Colonic mucosa (tissue), 4 donors: ENCODE measurements at regions not wholly inside any gene's neighbourhood (a gene's known extent, or its start where the extent isn't known, plus 50 kb on each side); places are given as distances from the start of the nearest gene placed in this dataset.

Source experiments
- DNase-seq: peaks from one replicate; pipeline ENCODE4 v3.0.0-alpha.2; 2020
- H3K27ac ChIP-seq: fragments of 200-600 bp; one replicate; pipeline ENCODE4 v1.8.0; 2021
- H3K27me3 ChIP-seq: fragments of 200-600 bp; one replicate; pipeline ENCODE4 v1.8.0; 2021
- H3K36me3 ChIP-seq: fragments of 200-600 bp; one replicate; pipeline ENCODE4 v1.8.0; 2021
- H3K4me1 ChIP-seq: fragments of 200-600 bp; one replicate; pipeline ENCODE4 v1.8.0; 2021; ENCODE audit warnings: mild to moderate bottlenecking
- H3K4me3 ChIP-seq: fragments of 200-600 bp; one replicate; pipeline ENCODE4 v1.8.0; 2021
- H3K9ac ChIP-seq, 2 donors: one replicate each; pipeline ENCODE4 v1.7.0; 2013; ENCODE audit warnings: control low read depth in 2 of 2, low read depth in 2 of 2, low read length in 2 of 2
- H3K9me3 ChIP-seq: fragments of 200-600 bp; one replicate; pipeline ENCODE4 v1.8.0; 2021
- intact Hi-C: fragments of 100-400 bp; cut with DNase I; formaldehyde crosslinking; loops from one replicate; pipeline ENCODE4 v1.14.1; 2022
- TF ChIP-seq, protein P1 (sequence below): fragments of 200-600 bp; IDR thresholded peaks from one replicate; pipeline ENCODE4 v1.8.0; 2022; ENCODE audit warnings: antibody characterized with exemption, mild to moderate bottlenecking
- donor health status: healthy.
- donor health status: DM: no; HTN: no; CAD: no.
- donor health status: DM: no; HTN: no; CAD: no.

DNA sequence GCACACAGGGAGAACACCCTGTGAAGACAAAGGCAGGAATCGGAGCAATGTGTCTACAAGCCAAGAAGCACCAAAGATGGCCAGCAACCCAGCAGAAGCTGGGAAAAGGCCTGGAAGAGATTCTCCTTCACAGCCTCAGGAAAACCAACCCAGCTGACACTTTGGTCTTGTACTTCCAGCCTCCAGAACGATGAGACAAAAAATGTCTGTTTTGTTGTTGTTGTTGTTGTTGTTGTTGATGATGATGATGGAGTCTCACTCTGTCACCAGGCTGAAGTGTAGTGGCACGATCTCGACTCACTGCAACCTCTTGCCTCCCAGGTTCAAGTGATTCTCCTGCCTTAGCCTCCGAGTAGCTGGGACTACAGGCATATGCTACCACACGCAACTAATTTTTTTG, 157.3 kb downstream of the ETS2 start:
- Histone ChIP-seq H3K4me1 (peaks cover 10% of the 10 kb centered on the region), H3K36me3 (no peaks in the 10 kb centered on the region), H3K9ac (no peak overlapping the region), H3K4me3 (no peak overlapping the region), H3K9me3 (no peaks in the 10 kb centered on the region), H3K27me3 (no peaks in the 10 kb centered on the region), H3K27ac (no peak overlapping the region)
- no peak for DNase-seq
- intact Hi-C loops = no loop called here
- TF ChIP-seq, protein P1, sequence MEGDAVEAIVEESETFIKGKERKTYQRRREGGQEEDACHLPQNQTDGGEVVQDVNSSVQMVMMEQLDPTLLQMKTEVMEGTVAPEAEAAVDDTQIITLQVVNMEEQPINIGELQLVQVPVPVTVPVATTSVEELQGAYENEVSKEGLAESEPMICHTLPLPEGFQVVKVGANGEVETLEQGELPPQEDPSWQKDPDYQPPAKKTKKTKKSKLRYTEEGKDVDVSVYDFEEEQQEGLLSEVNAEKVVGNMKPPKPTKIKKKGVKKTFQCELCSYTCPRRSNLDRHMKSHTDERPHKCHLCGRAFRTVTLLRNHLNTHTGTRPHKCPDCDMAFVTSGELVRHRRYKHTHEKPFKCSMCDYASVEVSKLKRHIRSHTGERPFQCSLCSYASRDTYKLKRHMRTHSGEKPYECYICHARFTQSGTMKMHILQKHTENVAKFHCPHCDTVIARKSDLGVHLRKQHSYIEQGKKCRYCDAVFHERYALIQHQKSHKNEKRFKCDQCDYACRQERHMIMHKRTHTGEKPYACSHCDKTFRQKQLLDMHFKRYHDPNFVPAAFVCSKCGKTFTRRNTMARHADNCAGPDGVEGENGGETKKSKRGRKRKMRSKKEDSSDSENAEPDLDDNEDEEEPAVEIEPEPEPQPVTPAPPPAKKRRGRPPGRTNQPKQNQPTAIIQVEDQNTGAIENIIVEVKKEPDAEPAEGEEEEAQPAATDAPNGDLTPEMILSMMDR = no peak

DNA sequence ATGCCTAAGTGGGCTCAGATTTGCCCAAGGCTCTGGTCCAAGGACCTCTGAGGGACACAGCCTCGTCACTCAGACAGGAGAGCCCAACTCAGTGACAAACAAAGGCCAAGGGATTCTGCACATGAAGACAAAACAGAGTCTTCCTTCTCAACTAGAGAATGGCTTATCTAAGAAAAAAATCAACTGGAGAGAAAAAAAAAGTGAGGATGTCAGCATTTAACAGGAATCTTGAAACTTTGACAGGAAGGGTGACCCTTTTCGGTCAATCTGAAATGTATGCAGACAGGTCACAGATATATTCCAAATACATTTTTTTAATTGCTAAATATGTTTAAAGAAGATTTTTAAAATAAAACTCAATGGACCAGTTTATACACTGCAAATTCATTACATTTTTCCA, 154.5 kb downstream of the ETS2 start:
- intact Hi-C loops = no loop called here
- Histone ChIP-seq H3K4me3 (no peak overlapping the region), H3K4me1 (peaks cover 17% of the 10 kb centered on the region), H3K27me3 (no peaks in the 10 kb centered on the region), H3K27ac (peak overlapping the region; percentile 75), H3K36me3 (no peaks in the 10 kb centered on the region), H3K9me3 (no peaks in the 10 kb centered on the region), H3K9ac (peak overlapping the region in 1 of 2 donors; percentile 35)
- TF ChIP-seq, protein P1 = no peak
- no peak for DNase-seq

DNA sequence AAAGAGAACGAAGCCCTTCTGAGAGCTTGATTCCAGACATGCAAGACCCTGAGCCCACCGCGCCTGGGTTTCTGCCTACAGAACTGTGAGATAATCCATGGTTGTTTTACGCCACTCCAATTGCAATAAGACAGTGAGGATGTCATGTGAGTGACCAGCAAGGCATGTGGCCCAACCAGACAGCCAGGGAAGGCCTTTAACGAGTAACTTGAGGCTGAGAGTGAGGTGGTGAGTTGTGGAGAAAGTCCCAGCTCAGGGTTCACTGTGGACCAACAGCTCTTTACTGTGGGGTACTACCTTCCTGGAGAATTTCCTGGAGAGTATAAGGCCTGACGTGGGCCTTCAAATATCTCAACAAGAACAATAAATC, 153.9 kb downstream of the ETS2 start:
- TF ChIP-seq, protein P1 = no peak
- peak overlapping the region; percentile 75 for H3K27ac ChIP-seq
- H3K9ac ChIP-seq = peak overlapping the region in 1 of 2 donors; percentile 67
- intact Hi-C loops = no loop called here
- no peak overlapping the region for H3K4me3 ChIP-seq
- H3K27me3 ChIP-seq = no peaks in the 10 kb centered on the region
- H3K9me3 ChIP-seq = no peaks in the 10 kb centered on the region
- no peaks in the 10 kb centered on the region for H3K36me3 ChIP-seq
- H3K4me1 ChIP-seq = peaks cover 19% of the 10 kb centered on the region
- no peak for DNase-seq

DNA sequence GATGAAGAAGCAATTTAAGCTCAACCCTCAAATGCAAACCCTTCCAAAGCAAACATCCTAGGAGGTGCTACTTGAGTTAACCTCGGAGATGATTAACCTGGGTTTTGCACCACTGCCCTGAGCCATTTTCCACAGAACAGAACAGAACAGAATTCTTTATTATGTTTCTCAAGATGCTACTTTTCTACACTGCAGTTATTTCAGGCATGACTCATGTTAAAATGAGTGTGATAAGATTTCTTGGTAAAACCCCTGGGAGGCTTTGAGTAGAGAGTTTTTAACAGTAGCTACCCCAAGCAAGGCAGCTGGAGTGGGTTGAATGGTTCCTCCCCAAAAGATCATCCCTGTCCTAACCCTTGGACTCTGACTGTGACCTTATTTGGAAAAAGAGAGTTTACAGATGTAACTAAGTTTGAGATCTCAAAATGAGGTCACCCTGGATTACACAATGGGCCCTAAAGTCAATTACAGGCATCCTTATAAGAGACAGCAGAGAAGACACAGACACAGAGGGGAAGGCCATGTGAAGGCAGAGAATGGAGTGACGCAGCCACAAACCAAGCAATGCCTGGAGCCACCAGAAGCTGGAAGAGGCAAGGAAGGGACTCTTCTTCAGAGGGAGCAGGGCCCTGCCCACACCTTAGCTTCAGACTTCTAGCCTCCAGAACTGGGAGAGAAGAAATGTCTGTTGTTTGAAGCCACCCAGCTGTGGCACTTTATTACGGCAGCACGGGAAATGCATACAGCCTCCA, 153.4 kb downstream of the ETS2 start:
- no peak overlapping the region for H3K4me3 ChIP-seq
- no peaks in the 10 kb centered on the region for H3K9me3 ChIP-seq
- intact Hi-C loops = no loop called here
- peak overlapping the region in 1 of 2 donors; percentile 67 for H3K9ac ChIP-seq
- TF ChIP-seq, protein P1 = no peak
- H3K27ac ChIP-seq = peak overlapping the region; percentile 75
- DNase-seq = peak; percentile 62
- H3K36me3 ChIP-seq = no peaks in the 10 kb centered on the region
- peaks cover 23% of the 10 kb centered on the region for H3K4me1 ChIP-seq
- H3K27me3 ChIP-seq = no peaks in the 10 kb centered on the region

DNA sequence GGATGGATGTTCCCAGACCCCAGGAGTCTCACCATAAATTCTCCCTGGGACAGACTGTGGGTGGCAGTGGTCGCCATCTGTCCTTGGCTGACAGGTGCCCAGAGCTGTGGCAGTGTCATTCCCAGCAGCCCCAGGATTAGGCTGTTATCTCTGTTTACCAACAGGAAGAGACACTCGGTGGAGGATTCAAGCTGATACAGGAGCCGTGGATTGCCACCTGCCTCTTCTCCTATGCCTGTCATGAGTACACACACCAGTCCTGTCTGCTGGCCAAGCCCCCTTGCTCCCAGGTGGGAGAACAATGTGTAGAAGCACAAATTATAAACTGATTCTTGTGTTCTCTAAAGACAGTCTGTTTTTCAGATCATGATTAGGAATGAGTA, 152.6 kb downstream of the ETS2 start:
- peak overlapping the region; percentile 8 to 67 for H3K9ac ChIP-seq
- intact Hi-C loops = no loop called here
- H3K4me3 ChIP-seq = no peak overlapping the region
- TF ChIP-seq, protein P1 = no peak
- H3K27me3 ChIP-seq = no peaks in the 10 kb centered on the region
- peaks cover 23% of the 10 kb centered on the region for H3K4me1 ChIP-seq
- H3K27ac ChIP-seq = peak overlapping the region; percentile 75
- no peaks in the 10 kb centered on the region for H3K9me3 ChIP-seq
- no peak for DNase-seq
- H3K36me3 ChIP-seq = no peaks in the 10 kb centered on the region
